CD14-positive monocyte (primary cell): ENCODE measurements at regions not wholly inside any gene's neighbourhood (a gene's known extent, or its start where the extent isn't known, plus 50 kb on each side); places are given as distances from the start of the nearest gene placed in this dataset.

Experiments used
- DNase-seq, 3 donors: peaks; one replicate each; pipeline ENCODE4 v3.0.0-alpha.2; 2011 to 2022
- H2AFZ ChIP-seq: 2 replicates; pipeline ENCODE4 v1.6.0; 2012; ENCODE audit warnings: mild to moderate bottlenecking, low read depth, low read length, inconsistent platforms; ENCODE audit not compliant: insufficient read depth, poor library complexity, severe bottlenecking
- H3K27ac ChIP-seq, 2 donors: 1 replicate in 1 of 2; 2 replicates in 1 of 2; pipeline ENCODE4 v1.5.1; 2012 to 2013; ENCODE audit warnings: low read length in 2 of 2, control low read depth in 1 of 2, inconsistent platforms in 1 of 2, low read depth in 1 of 2, mild to moderate bottlenecking in 1 of 2
- H3K27me3 ChIP-seq, 2 donors: one replicate each; pipeline versions ENCODE4 v1.6.0 to v1.6.1; 2011 to 2013; ENCODE audit warnings: low read length in 2 of 2; ENCODE audit not compliant: control insufficient read depth in 2 of 2, insufficient read depth in 2 of 2
- H3K36me3 ChIP-seq, 2 donors: replicated peaks in 1 of 2; 1 replicate in 1 of 2; 2 replicates in 1 of 2; pipeline versions ENCODE4 v1.5.1 to v1.6.1; 2012 to 2013; ENCODE audit warnings: low read length in 2 of 2, control low read depth in 1 of 2, inconsistent platforms in 1 of 2, mild to moderate bottlenecking in 1 of 2; ENCODE audit not compliant: insufficient read depth in 2 of 2, control insufficient read depth in 1 of 2
- H3K4me1 ChIP-seq, 2 donors: 1 replicate in 1 of 2; 2 replicates in 1 of 2; pipeline versions ENCODE4 v1.5.1 to v1.6.1; 2012 to 2013; ENCODE audit warnings: low read length in 2 of 2, control low read depth in 1 of 2, inconsistent platforms in 1 of 2, mild to moderate bottlenecking in 1 of 2, moderate library complexity in 1 of 2; ENCODE audit not compliant: insufficient read depth in 2 of 2, control insufficient read depth in 1 of 2
- H3K4me2 ChIP-seq: replicated peaks from 2 replicates; pipeline ENCODE3; 2012; ENCODE audit warnings: low read length, moderate library complexity, mild to moderate bottlenecking; ENCODE audit not compliant: poor library complexity, severe bottlenecking; ENCODE audit errors: extremely low read depth
- H3K4me3 ChIP-seq, 3 experiments: fragments of 200-600 bp in 1 of 3; sonication (generic) in 1 of 3; replicated peaks in 1 of 3; 1 replicate in 2 of 3; 2 replicates in 1 of 3; pipeline ENCODE4 v1.5.1; 2011 to 2013; ENCODE audit warnings: low read length in 3 of 3, mild to moderate bottlenecking in 3 of 3, control low read depth in 2 of 3, low read depth in 2 of 3, inconsistent platforms in 1 of 3, moderate library complexity in 1 of 3
- H3K79me2 ChIP-seq: 2 replicates; pipeline ENCODE4 v1.6.0; 2012; ENCODE audit warnings: mild to moderate bottlenecking, control low read depth, inconsistent platforms, low read length, moderate library complexity; ENCODE audit not compliant: insufficient read depth
- H3K9ac ChIP-seq: 2 replicates; pipeline ENCODE4 v1.6.0; 2017; ENCODE audit warnings: low read length, mild to moderate bottlenecking; ENCODE audit not compliant: insufficient read depth, poor library complexity, severe bottlenecking
- H3K9me3 ChIP-seq, 2 donors: replicated peaks in 1 of 2; 1 replicate in 1 of 2; 2 replicates in 1 of 2; pipeline versions ENCODE4 v1.5.1 to v1.6.1; 2012 to 2013; ENCODE audit warnings: low read length in 2 of 2, control low read depth in 1 of 2; ENCODE audit not compliant: control insufficient read depth in 1 of 2, insufficient read depth in 1 of 2
- H4K20me1 ChIP-seq: 2 replicates; pipeline ENCODE4 v1.6.0; 2012; ENCODE audit warnings: mild to moderate bottlenecking, low read length, control low read depth, moderate library complexity; ENCODE audit not compliant: insufficient read depth
- H3K27ac Mint-ChIP-seq, 7 donors: one replicate each; pipeline ENCODE4 v1.8.0; 2020; ENCODE audit warnings: mild to moderate bottlenecking in 7 of 7, mixed read lengths in 7 of 7, moderate library complexity in 6 of 7, inconsistent platforms in 2 of 7
- H3K27me3 Mint-ChIP-seq, 3 donors: one replicate each; pipeline ENCODE4 v1.8.0; 2021 to 2022; ENCODE audit warnings: low read depth in 3 of 3, mild to moderate bottlenecking in 3 of 3, mixed read lengths in 3 of 3, moderate library complexity in 3 of 3, inconsistent platforms in 1 of 3
- H3K36me3 Mint-ChIP-seq, 2 donors: one replicate each; pipeline ENCODE4 v1.8.0; 2020; ENCODE audit warnings: mixed read lengths in 2 of 2, inconsistent platforms in 1 of 2, mild to moderate bottlenecking in 1 of 2
- H3K4me1 Mint-ChIP-seq: one replicate; pipeline ENCODE4 v1.8.0; 2020; ENCODE audit warnings: mild to moderate bottlenecking, mixed read lengths
- H3K4me3 Mint-ChIP-seq, 2 donors: one replicate each; pipeline ENCODE4 v1.8.0; 2020; ENCODE audit warnings: mild to moderate bottlenecking in 2 of 2, mixed read lengths in 2 of 2, moderate library complexity in 1 of 2
- H3K9me3 Mint-ChIP-seq, 7 donors: one replicate each; pipeline ENCODE4 v1.8.0; 2020 to 2022; ENCODE audit warnings: mixed read lengths in 7 of 7, mild to moderate bottlenecking in 6 of 7, moderate library complexity in 6 of 7, inconsistent platforms in 2 of 7
- CTCF ChIP-seq: fragments of 200-600 bp; IDR thresholded peaks from one replicate; pipeline ENCODE4 v1.8.0; 2022; ENCODE audit warnings: antibody characterized with exemption, mild to moderate bottlenecking
- WGBS: methylation state at CpG from one replicate; pipeline ENCODE4 v1.1.5; 2013; ENCODE audit warnings: missing lambda C conversion rate; ENCODE audit not compliant: insufficient coverage; 5-methylcytosine and 5-hydroxymethylcytosine counted together
- intact Hi-C, 2 donors: fragments of 100-400 bp; cut with micrococcal nuclease; formaldehyde crosslinking; loops; one replicate each; pipeline versions ENCODE4 v1.15.0 to v1.15.1; 2023

GRCh38 chr7:135843214-135843613 is 94.6 kb upstream of the FAM180A start:
- no peak for TF ChIP-seq CTCF
- Mint-ChIP-seq H3K36me3 (no peaks in the 10 kb centered on the region), H3K9me3 (peaks cover 0 to 3% (median 2%) of the 10 kb centered on the region in 7 donors), H3K27ac (no peak overlapping the region), H3K4me3 (no peak overlapping the region), H3K27me3 (peaks cover 0 to 4% (median 1%) of the 10 kb centered on the region in 3 donors), H3K4me1 (peaks cover 3% of the 10 kb centered on the region)
- H3K9ac ChIP-seq = no peak overlapping the region
- H3K27ac ChIP-seq = no peak overlapping the region
- H2AFZ ChIP-seq = no peak overlapping the region
- H3K9me3 ChIP-seq = no peaks in the 10 kb centered on the region
- no peak overlapping the region for H3K4me3 ChIP-seq
- no peaks in the 10 kb centered on the region for H3K4me1 ChIP-seq
- no CpG with 5 or more reads among the region's 4 CpGs for WGBS
- no peaks in the 10 kb centered on the region for H3K36me3 ChIP-seq
- no peaks in the 10 kb centered on the region for H3K27me3 ChIP-seq
- H3K4me2 ChIP-seq = no peak overlapping the region
- H3K79me2 ChIP-seq = no peaks in the 10 kb centered on the region
- H4K20me1 ChIP-seq = no peaks in the 10 kb centered on the region
- DNase-seq = peak in 2 of 3 donors; percentile 4 to 12
- intact Hi-C loops = no loop called here

- no peaks in the 10 kb centered on the region for H4K20me1 ChIP-seq
- no peaks in the 10 kb centered on the region for H3K9me3 ChIP-seq
- no peak for DNase-seq
- no peak overlapping the region for H3K4me2 ChIP-seq
- no peak overlapping the region for H3K27ac ChIP-seq
- Mint-ChIP-seq H3K4me1 (peaks cover 3% of the 10 kb centered on the region), H3K9me3 (peaks cover 0 to 3% (median 0%) of the 10 kb centered on the region in 7 donors), H3K27ac (peak overlapping the region in 1 of 7 donors; percentile 11), H3K36me3 (no peaks in the 10 kb centered on the region), H3K4me3 (no peak overlapping the region), H3K27me3 (peaks cover 0 to 4% (median 1%) of the 10 kb centered on the region in 3 donors)
- no peaks in the 10 kb centered on the region for H3K4me1 ChIP-seq
- no peak overlapping the region for H3K9ac ChIP-seq
- no peaks in the 10 kb centered on the region for H3K36me3 ChIP-seq
- no peaks in the 10 kb centered on the region for H3K27me3 ChIP-seq
- H3K4me3 ChIP-seq = no peak overlapping the region
- H3K79me2 ChIP-seq = no peaks in the 10 kb centered on the region
- no peak overlapping the region for H2AFZ ChIP-seq
- no peak for TF ChIP-seq CTCF
- 81% methylated on average over 2 of the region's 2 CpGs for WGBS
- intact Hi-C loops = no loop called here
These were observed 94.0 kb upstream of the FAM180A start for GRCh38 chr7:135842446-135843179.
